ENCODE measurements at regions not wholly inside any gene's neighbourhood (a gene's known extent, or its start where the extent isn't known, plus 50 kb on each side); places are given as distances from the start of the nearest gene placed in this dataset.
"Not testable (repeated sequence)": the region's sequence is repeated elsewhere in the genome, so short reads cannot be mapped to it uniquely, and the experiment has no call there.

GRCh38 chrX:52271206-52271605 is 86.5 kb downstream of the MAGED4 start:
- no peak overlapping the region for H3K4me3 ChIP-seq (ENCODE audit: low read depth, low read length)
- peak; percentile 3 for DNase-seq (ENCODE audit: low read depth)
- peak; percentile 17 for TF ChIP-seq CTCF (IDR thresholded peaks at IDR 0.05; ENCODE audit: insufficient read depth, low read depth, low read length, missing control alignments)

- TF ChIP-seq CTCF (IDR thresholded peaks at IDR 0.05; ENCODE audit: insufficient read depth, low read depth, low read length, missing control alignments) = no peak
- DNase-seq (ENCODE audit: low read depth) = no peak
- H3K4me3 ChIP-seq (ENCODE audit: low read depth, low read length) = no peak overlapping the region
These were observed 91.2 kb upstream of the XAGE2 start for GRCh38 chrX:52277666-52278065.

GRCh38 chrX:52280812-52281211 is 88.0 kb upstream of the XAGE2 start:
- no peak for TF ChIP-seq CTCF (IDR thresholded peaks at IDR 0.05; ENCODE audit: insufficient read depth, low read depth, low read length, missing control alignments)
- H3K4me3 ChIP-seq (ENCODE audit: low read depth, low read length) = no peak overlapping the region
- DNase-seq (ENCODE audit: low read depth) = no peak

GRCh38 chrX:52284865-52285264 is 84.0 kb upstream of the XAGE2 start:
- no peak for TF ChIP-seq CTCF (IDR thresholded peaks at IDR 0.05; ENCODE audit: insufficient read depth, low read depth, low read length, missing control alignments)
- H3K4me3 ChIP-seq (ENCODE audit: low read depth, low read length) = no peak overlapping the region
- no peak for DNase-seq (ENCODE audit: low read depth)

- DNase-seq (ENCODE audit: low read depth); H3K4me3 ChIP-seq (ENCODE audit: low read depth, low read length): not testable (repeated sequence)
These were observed 69.9 kb upstream of the XAGE2 start for GRCh38 chrX:52298968-52299367.

GRCh38 chrX:52308532-52308931 is 60.3 kb upstream of the XAGE2 start:
- H3K4me3 ChIP-seq (ENCODE audit: low read depth, low read length); DNase-seq (ENCODE audit: low read depth): not testable (repeated sequence)
